HG03520 (cell line): ENCODE measurements at regions not wholly inside any gene's neighbourhood (a gene's known extent, or its start where the extent isn't known, plus 50 kb on each side); places are given as distances from the start of the nearest gene placed in this dataset.

ENCODE experiments used
- ATAC-seq: cut with Tn5 transposase; IDR thresholded peaks from one replicate; pipeline ENCODE4 v1.9.1; 2021; ENCODE audit warnings: mild to moderate bottlenecking, moderate library complexity; ENCODE audit not compliant: unreplicated experiment

DNA sequence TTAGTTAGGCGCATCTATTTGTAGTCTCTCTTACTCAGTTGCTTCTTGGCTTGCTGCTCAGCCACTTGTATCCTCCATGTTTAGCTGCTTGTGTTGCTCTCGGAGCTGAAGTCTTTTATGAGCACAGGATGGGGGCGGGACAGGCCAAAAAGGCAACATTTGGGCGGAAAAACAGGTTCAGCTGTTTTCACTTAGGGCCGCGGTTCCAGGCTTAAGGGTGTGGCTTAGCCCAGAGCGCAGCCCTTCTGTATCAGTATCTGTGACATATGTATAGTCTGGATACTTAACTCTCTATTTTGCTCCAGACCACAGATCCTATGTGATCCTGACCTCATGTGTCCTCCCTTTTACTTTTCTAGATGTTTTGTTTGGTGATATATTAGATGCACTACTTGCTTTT is 763.5 kb downstream of the SUCLG1 start:
- no peak for ATAC-seq

DNA sequence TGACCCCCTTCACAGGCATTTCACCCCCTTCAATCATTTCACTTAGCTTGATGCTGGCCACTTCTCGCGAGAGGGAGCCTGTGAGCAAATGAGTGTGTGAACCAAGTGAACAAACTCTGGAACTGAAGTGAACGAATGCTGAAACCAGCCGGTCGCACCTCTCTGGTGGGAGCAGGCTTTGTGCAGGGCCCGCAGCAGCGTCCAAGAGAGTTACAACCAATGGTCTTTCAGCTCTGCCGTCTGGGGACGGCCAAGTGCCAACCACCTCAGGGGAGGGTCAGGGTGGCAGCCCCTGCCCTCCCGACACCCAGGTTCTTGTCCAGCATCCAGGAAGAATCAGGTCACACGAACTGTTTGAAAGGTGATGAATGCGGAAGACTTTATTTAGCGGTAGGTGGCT is 764.0 kb downstream of the SUCLG1 start:
- ATAC-seq, result no peak

DNA sequence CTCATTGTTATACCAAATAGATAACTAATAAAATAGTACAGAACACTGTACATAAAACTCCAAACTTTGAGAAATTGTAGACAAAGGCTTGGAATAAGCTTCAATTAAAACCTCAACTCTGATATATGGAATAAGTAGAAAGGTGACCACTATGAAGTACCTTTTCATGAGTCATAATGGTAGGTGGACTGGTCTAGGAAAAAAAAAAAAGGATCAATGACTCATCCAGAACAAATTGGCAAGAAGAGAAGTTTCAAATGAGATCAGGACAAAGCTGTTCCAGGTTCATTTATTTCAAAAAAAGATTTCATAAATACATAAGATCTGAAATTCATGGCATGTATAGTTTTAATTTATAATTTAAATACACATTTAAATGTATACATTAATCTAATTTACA is 769.7 kb downstream of the SUCLG1 start:
- no peak for ATAC-seq

DNA sequence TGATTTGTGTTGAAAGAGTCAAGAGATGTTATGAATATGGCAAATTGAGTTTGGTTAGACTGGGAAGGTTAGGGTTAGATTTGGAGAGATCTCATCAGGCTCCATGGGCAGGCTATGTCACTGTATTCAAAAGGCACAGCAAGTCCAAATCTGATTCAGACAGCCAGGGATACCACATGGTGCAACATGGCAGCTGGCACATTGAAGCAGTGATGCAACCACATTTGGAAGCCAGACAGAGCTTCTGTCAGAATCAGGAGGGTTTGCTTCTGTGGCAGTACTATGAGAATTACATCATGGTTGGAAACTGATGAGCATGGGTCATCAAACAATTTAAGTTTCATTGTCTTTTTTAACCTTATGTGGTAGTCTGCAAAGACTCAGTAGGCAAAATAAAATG is 772.2 kb downstream of the SUCLG1 start:
- ATAC-seq, result no peak

DNA sequence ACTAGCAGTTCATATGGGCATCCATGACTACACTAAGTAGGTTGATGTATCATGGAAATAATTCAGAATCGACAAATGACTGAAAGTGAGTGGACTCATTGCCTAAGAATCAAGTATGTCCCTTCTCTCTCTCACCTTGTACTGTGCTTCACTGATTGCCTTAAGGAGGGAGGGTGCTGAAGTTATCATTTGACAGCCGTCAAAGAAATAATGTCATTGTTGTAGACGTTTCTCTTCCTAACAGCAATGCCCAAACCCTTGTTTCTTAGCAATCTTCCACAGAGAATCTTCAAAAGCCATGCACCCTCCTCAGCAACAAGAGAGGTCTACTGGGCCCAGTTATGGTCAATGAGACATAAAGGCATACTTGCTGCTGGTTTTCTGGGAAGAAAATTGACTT is 785.0 kb downstream of the SUCLG1 start:
- ATAC-seq, result no peak

DNA sequence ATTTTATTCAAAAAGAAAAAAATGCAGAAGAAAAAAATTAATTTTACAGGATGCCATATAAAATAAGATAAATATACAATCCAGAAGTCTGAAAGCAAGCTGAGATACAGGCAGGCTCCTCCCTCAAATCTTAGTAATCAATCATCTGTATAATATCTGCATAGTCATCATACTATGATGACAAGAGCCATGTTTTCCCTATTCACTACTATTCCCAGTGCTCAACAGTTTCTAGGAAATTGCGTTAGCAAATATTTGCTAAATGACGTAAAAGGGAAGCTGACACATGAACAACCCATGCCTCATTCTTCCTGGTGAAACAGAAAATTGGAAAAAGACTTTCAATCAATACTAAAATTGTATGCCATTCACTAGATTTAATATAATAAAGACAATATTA is 793.2 kb downstream of the SUCLG1 start:
- ATAC-seq, result no peak

DNA sequence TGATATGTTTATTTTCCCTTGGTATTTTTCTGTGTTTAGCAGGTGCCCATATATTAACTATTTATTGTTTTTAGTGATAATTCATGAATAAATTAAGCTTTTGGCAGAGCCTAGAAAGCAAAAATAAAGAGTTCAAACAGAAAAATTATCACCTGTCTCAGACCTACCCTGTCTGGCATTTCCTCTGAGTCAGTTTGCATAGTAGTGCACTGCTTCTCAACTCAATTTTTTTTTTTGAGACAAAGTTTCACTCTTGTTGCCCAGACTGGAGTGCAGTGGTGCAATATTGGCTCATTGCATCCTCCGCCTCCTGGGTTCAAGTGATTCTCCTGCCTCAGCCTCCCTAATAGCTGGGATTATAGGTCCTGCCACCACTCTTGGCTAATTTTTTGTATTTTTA is 793.9 kb downstream of the SUCLG1 start:
- no peak for ATAC-seq

DNA sequence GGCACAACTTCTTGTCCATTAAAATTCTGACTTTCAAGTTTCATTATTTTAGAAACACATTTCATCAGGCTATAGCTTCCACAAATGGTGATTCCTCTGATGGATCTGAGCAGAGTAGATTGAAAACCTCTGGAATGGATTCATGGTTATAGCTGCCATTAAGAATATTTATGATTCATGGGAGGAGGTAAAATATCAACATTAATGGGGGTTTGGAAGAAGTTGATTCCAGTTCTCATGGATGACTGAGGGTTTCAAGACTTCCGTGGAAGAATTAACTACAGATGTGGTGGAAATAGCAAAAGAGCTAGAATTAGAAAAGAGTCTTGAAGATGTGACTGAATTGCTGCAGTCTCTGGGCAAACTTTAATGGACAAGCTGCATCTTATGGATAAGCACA is 797.4 kb downstream of the SUCLG1 start:
- no peak for ATAC-seq

DNA sequence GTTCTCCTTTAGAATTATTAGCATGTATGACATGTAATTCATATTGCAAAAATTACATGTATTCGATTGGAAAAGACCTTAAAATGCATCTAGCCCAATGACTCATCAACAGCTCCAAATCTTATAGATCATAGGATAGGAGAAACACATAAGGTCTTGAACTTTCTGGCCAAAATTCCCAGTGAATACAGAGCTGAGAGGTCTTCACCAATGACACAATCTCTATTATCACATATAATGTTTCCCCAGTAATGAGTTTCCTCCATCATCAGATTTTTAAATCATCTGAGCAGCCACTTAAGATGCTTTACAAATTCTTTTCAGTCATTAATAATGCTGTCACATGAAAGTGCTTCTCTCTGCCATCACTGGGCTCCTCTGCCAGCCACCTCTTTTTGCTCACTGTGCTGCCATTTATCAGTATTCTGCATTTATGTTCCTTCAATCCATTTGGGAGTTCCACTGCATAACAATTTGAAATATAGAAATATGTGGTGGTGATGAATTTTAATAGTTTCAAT is 804.9 kb downstream of the SUCLG1 start:
- ATAC-seq, result no peak

DNA sequence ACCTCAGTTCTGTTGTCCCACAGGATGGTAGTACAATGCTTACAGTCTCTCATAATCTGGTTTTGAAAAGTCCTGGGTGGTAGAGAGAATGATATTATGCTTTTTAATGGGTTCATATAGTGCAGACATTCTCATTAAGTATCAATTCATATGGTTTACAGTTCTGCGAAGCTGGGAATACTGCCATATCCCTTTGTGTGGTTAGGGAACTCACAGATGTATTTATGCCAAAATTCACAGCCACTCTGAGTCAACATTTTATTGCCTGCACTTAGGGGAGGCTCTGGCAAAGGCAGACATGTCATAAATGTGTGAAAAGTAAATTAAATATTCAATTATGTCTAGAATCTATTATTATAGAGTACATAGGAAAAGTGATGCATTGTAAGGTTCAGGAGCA is 808.2 kb downstream of the SUCLG1 start:
- no peak for ATAC-seq

DNA sequence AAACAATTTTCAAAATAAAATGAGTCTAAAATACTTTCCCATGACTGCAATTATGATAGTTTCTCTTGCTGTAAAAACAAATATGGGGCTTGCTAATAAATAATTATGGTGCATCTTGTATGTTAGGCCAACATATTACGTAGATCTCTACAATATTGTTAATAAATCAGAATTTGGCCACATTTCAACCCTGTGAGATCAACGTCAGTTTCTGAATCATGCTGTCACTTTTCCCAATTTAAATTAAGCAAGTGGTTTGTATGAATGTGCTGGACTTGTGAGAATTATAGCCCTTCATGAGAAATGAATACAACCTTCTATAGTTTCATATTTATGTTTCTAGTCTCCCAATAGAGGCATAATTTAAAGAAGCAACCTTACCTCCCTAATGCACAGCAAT is 808.9 kb downstream of the SUCLG1 start:
- ATAC-seq, result no peak

DNA sequence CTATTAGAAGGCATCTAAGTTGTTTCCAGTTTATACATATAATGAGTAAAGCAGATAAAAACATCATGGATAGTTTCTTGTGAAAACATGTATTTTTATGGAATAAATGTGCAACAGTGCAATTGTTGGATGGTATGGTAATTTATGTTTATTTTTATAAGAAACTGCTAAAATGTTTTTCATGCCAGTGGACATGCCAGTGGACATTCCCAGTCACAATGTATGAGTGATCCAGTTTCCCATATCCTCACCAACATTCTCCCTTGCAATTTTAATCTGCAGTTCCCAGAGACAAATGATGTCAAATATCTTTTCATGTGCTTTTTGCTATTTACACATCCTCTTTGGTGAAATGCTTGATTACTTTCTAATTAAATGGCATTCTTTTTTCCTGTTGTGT is 818.6 kb downstream of the SUCLG1 start:
- no peak for ATAC-seq

DNA sequence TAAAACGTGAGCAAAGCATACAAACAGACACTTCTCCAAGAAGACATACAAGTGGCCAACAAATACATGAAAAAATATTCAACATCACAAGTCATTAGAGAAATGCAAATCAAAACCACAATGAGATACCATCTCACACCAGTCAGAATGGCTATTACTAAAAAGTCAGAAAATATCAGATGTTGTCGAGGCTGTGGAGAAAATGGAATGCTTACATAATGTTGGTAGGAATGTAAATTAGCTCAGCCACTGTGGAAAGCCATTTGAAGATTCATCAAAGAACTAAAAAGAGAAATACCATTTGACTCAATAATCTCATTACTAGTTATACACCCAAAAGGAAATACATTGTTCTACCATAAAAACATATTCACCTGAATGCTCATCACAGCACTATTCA is 825.7 kb downstream of the SUCLG1 start:
- ATAC-seq, result no peak

DNA sequence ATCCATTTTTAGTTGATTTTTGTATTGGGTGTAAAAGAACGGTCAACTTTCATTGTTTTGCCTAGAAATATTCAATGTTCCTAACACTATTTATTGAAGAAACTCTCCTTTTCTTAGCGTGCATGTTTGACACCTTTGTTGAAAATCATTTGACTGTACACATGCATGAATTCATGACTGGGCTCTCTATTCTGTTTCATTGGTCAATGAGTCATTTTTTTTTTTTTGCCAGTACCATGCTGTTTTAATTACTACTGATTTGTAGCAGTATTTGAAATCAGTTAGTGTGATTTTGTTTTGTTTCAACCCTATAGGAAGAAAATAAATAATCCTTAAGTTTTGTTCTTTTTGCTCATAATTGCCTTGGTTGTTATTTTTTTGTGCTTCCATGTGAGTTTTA is 828.7 kb downstream of the SUCLG1 start:
- no peak for ATAC-seq

DNA sequence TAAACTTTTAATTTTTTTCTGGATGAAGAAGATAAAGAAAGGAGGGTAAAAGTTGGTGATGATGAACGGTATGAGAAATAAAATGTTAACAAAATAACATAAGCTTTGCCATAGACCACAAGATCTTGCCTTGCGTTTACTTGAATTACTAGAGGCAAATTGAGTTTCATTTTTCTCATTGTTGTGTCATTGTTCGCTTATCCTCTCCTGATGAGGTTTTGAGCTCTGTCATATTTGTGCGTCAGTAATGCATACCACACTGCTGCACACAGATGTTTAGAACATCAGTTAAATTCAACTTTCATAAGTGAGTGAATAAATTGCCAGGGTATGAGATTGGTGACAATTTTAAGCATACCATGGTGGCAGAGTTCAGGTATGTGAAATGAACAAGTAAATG is 843.6 kb downstream of the SUCLG1 start:
- no peak for ATAC-seq

DNA sequence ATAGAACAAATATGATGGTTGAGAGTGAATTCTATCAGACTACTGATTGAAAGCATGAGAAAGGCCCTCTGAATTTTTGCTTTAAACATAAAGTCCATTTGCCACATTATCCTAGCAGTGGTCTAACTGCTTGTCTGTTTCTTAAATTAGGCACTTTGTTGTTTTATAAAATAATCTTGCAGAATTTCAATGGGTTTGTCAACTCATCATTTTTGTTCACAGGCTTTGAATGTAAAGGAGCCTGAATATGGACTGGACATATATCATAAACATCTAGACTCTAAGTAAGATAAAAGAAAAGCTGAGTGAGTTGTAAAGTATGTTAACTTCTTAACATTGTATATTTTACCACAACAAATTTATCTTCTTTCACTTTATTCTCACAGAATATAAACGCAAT is 845.9 kb downstream of the SUCLG1 start:
- ATAC-seq, result no peak

DNA sequence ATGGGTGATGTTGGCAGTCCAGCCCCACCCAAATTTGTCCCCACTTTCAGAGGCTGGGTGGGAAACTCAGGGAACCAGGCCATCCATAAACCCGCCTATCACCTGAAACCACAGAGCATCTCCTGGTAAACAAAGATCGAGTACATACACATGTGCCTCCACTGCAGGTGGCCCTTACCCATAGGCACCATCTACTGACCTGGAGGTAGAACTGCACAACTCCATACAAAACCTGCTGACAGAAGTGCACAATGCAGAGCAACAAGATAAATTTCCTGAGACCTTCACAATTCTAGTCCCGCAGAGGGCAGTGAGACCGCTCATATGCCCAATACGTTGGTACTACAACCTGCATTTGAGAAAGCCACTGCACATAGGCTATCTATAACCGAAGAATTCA is 856.3 kb downstream of the SUCLG1 start:
- no peak for ATAC-seq

DNA sequence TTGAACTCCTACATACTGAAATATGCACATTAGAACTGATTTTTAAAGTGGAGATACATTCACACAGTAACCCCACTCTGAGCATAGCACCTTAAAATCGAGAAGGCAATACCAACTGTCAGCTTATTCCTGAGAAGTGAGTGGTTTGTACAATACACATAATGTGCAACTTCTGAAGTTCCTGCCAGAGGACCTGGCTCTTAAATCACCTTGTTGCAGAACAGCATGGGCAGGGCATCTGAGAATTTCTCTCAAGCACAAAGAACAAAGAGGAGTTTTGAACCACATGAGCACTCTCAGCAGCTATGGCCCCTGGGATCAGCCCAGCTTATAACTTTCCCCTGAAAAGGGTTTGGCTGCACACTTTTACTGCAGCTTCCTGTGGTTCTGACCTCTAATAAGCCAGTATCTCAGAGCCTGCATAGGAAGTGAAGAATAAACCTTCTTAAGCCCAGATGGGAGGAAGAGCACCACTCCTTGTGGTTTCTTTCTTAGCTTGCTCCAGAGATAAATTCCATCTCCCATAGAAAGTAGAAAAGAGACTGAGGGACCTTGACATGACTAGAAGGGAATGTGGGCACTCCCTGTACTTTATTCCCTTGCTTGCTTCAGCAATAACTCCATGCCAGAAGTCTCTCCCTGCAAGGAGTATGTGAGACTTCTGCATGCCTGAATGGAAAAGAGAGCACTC is 862.3 kb downstream of the SUCLG1 start:
- ATAC-seq, result no peak

DNA sequence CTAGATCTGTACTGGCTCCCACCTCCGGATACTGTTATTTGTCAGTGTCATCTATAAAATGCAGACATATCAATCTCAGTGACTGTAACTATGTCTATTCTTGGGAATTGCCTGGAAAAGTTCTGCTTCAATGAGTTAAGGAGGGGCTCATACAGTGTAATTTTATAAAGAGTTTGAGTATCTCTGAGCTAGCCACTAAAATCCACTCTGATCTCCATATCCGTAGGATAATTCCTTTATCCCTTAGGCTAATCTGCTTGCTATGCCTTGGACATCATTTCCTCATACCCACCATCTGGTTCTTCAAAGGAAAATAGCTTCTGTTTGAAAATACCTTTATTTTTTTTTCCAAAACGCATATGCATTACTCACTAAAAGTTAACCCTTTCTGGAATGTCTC is 863.2 kb downstream of the SUCLG1 start:
- no peak for ATAC-seq

DNA sequence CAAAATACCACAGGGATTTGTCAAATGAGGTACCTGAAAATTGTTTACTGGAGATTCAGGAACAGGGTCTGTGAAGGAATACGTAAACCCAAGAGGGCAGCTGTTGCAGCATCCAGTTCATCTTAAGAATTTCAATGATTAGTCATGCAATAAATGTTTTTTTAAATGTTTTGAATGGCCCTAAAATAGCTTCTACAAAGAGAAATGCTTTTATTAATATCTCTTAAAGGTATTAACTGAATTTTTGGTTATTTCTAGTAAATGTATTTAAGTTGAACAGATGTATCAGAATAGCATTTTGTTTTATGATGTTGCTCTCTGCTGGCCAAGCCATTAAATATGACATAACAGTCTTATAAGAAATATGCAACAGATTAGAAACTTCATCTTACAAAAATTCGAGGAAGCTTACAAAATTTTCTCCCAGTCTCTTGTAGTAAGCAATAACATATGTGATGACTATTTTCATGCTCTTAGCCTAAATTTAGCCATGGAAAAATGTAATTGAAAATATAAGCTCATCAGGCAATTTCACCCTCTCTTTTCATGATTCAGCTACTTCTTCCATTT is 863.9 kb downstream of the SUCLG1 start:
- ATAC-seq, result no peak

DNA sequence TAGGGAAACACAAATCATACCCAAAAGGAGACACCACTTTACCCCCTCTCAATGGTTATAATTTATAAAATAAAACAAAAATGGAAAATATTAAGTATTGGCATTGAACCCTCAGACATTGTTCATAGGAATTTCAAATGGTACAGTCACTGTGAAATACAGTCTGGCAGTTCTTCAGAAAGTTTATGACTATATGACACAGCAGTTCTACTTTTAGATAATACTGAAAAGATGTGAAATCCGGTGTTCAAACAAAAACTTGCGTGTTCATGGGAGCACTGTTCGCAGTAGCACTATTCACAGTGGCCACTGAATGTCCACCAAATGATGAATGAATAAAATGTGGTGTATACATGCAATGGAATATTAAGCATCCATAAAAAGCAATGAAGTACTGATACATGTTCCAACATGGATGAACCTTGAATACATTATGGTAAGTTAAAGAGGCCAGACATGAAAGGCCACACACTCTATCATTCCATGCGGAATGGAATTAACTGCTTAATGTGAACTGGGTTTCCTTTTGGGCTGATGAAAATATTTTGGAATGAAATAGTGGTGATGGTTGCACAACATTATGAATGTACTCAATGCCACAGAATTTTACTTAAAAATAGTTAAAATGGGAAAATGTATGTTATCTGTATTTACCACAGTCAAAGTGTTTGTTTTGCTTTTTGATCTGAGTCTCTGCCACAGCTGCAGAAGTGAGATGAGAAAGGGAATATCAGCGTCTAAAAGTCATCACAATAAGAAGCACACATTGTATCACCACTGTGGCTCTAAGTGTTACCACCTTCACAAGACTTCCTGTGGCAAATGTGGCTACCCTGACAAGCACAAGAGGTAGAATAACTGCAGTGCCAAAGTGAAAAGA is 864.6 kb downstream of the SUCLG1 start:
- no peak for ATAC-seq

DNA sequence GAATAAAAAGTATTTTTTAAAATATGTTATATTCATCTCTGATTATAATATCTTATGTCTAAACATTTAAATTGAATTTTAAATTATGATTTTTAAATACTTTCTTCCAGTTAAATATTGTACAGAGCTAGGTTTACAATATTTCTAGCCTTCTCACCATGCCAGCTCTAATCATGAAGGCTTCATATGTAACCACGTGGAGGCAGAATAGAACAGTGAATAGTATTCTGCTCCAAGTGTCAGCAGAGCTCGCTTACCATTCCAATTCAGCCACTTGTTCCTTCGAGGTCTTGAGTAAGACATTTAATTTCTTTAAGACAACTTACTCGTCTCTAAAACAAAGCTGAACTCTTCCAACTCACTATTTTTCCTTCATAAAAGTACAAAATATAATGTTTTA is 871.8 kb downstream of the SUCLG1 start:
- ATAC-seq, result no peak
